NB4 (cell line): ENCODE measurements at regions not wholly inside any gene's neighbourhood (a gene's known extent, or its start where the extent isn't known, plus 50 kb on each side); places are given as distances from the start of the nearest gene placed in this dataset.

Experiments used
- MYC ChIP-seq: IDR thresholded peaks from 2 replicates; pipeline ENCODE4 v1.6.1; 2011; ENCODE audit warnings: low read depth, low read length
- POLR2A ChIP-seq: IDR thresholded peaks from 2 replicates; pipeline ENCODE4 v1.6.1; 2011; ENCODE audit warnings: mild to moderate bottlenecking; ENCODE audit not compliant: insufficient read length; ENCODE audit errors: extremely low read depth
- TF ChIP-seq, protein P1 (sequence below): IDR thresholded peaks from one replicate; pipeline ENCODE4 v1.5.1; 2012; ENCODE audit warnings: low read depth, low read length
- TF ChIP-seq, protein P2 (sequence below): IDR thresholded peaks from 2 replicates; pipeline ENCODE4 v1.6.1; 2011; ENCODE audit warnings: low read depth, low read length

DNA sequence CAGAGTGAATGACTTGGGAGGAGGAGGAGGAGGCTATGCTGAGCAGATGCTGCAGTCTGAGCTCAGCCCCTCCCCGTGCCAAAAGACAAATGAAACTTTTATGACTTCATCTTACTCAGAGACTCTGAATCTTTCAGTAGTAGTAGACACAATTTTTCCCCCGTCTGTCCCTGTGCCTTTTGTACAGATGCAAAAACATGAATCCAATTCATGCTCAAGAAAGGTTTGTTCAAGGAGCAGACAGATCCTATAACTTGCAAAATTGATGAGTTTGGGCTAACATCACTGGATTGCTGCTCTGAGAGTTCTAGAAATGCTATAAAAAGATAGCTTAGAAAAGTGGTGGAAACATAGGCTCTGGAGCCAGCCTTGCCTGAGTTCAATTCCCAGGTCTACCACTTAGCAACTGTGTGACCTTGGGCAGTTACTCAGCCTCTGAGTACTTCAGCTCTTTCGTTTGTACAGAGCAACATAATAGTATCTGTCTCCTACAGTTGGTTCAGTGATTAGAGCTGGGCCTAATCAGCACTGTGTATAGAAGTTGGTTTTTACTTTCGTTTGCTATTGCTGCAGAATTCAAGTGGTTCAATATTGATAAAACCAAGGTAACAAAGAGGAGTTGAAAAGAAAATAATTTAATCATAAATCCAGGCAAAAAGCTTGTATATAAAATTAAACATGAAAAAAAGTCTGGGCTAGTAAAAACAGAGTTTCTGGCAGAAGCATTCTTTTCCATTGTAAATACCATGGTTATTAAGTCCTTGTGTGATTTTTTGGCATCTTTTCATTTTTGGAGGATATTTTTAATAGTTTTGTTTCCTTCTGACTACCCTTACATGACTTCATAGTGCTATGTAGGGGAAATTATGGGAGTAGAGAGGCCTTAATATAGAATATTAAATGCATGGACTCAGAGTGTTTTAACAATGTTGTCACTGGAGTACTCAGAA, 174.2 kb upstream of the ZNF32 start:
- TF ChIP-seq, protein P1, sequence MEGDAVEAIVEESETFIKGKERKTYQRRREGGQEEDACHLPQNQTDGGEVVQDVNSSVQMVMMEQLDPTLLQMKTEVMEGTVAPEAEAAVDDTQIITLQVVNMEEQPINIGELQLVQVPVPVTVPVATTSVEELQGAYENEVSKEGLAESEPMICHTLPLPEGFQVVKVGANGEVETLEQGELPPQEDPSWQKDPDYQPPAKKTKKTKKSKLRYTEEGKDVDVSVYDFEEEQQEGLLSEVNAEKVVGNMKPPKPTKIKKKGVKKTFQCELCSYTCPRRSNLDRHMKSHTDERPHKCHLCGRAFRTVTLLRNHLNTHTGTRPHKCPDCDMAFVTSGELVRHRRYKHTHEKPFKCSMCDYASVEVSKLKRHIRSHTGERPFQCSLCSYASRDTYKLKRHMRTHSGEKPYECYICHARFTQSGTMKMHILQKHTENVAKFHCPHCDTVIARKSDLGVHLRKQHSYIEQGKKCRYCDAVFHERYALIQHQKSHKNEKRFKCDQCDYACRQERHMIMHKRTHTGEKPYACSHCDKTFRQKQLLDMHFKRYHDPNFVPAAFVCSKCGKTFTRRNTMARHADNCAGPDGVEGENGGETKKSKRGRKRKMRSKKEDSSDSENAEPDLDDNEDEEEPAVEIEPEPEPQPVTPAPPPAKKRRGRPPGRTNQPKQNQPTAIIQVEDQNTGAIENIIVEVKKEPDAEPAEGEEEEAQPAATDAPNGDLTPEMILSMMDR, result no peak
- TF ChIP-seq POLR2A (no peak), MYC (no peak)
- TF ChIP-seq, protein P2, sequence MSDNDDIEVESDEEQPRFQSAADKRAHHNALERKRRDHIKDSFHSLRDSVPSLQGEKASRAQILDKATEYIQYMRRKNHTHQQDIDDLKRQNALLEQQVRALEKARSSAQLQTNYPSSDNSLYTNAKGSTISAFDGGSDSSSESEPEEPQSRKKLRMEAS, result no peak
